Osteocyte (in vitro differentiated cells): ENCODE measurements at regions not wholly inside any gene's neighbourhood (a gene's known extent, or its start where the extent isn't known, plus 50 kb on each side); places are given as distances from the start of the nearest gene placed in this dataset.

Source experiments
- DNase-seq: peaks from one replicate; pipeline ENCODE4 v3.0.0; 2021; ENCODE audit warnings: mixed read lengths; ENCODE audit not compliant: unreplicated experiment; ENCODE audit errors: extremely low spot score
- H3K27ac Mint-ChIP-seq: one replicate; pipeline ENCODE4 v1.8.0; 2021; ENCODE audit warnings: mild to moderate bottlenecking, mixed read lengths; ENCODE audit not compliant: unreplicated experiment
- H3K27me3 Mint-ChIP-seq: one replicate; pipeline ENCODE4 v1.8.0; 2021; ENCODE audit warnings: mixed read lengths; ENCODE audit not compliant: unreplicated experiment
- H3K36me3 Mint-ChIP-seq: one replicate; pipeline ENCODE4 v1.8.0; 2021; ENCODE audit warnings: mixed read lengths; ENCODE audit not compliant: unreplicated experiment
- H3K4me1 Mint-ChIP-seq: one replicate; pipeline ENCODE4 v1.8.0; 2021; ENCODE audit warnings: mixed read lengths; ENCODE audit not compliant: unreplicated experiment
- H3K4me3 Mint-ChIP-seq: one replicate; pipeline ENCODE4 v1.8.0; 2021; ENCODE audit warnings: mild to moderate bottlenecking, moderate library complexity, mixed read lengths; ENCODE audit not compliant: unreplicated experiment
- H3K9me3 Mint-ChIP-seq: one replicate; pipeline ENCODE4 v1.8.0; 2021; ENCODE audit warnings: mixed read lengths; ENCODE audit not compliant: unreplicated experiment
- TF ChIP-seq, protein P1 (sequence below): fragments of 200-600 bp; sonication (generic); IDR thresholded peaks from 2 replicates; pipeline ENCODE4 v1.5.0; 2021; ENCODE audit warnings: antibody characterized with exemption, mild to moderate bottlenecking, moderate library complexity

DNA sequence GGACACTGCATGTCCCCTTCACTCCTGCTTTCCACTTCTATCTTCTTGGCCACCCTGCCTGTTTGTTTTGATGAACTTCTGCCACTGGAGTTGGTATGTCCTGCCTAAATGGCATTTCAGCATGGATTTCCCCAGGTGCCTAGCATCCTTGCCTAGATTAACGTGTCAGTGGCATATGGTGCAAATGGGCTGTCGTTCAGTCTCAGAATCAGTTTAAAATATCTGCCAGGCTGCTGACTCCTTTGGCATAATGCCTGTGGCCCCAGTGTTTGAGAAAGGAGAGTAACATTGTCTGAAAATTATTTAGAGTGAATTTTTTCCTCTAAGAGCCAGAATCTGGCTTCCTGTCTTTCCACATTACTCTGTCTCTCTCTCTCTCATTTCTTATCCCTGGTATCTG is 64.9 kb upstream of the BARHL2 start:
- H3K9me3 Mint-ChIP-seq, result no peaks in the 10 kb centered on the region
- no peaks in the 10 kb centered on the region for H3K36me3 Mint-ChIP-seq
- H3K27me3 Mint-ChIP-seq, result no peaks in the 10 kb centered on the region
- no peak for DNase-seq
- no peaks in the 10 kb centered on the region for H3K4me1 Mint-ChIP-seq
- H3K4me3 Mint-ChIP-seq, result no peak overlapping the region
- TF ChIP-seq, protein P1, sequence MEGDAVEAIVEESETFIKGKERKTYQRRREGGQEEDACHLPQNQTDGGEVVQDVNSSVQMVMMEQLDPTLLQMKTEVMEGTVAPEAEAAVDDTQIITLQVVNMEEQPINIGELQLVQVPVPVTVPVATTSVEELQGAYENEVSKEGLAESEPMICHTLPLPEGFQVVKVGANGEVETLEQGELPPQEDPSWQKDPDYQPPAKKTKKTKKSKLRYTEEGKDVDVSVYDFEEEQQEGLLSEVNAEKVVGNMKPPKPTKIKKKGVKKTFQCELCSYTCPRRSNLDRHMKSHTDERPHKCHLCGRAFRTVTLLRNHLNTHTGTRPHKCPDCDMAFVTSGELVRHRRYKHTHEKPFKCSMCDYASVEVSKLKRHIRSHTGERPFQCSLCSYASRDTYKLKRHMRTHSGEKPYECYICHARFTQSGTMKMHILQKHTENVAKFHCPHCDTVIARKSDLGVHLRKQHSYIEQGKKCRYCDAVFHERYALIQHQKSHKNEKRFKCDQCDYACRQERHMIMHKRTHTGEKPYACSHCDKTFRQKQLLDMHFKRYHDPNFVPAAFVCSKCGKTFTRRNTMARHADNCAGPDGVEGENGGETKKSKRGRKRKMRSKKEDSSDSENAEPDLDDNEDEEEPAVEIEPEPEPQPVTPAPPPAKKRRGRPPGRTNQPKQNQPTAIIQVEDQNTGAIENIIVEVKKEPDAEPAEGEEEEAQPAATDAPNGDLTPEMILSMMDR, result no peak
- no peak overlapping the region for H3K27ac Mint-ChIP-seq

DNA sequence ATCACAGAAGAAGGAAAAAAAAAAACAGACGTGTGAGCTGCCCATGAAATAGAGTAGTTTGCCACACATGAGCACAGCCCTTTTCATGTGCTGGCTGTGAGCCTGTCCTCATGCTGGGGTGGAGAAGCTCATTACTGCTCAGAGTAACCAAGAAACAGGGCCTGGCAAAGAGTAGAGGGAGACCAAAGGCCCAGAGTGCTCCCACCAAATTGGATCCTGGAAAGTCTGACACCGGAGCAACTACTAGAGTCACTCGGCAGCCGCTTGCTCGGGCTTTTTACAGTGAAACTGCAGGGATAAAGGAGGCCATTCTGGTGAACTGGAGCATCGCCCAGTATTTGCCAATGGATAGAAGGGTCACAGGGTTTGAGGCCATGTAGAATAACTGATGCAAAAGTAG is 64.4 kb upstream of the BARHL2 start:
- H3K9me3 Mint-ChIP-seq, result no peaks in the 10 kb centered on the region
- no peaks in the 10 kb centered on the region for H3K4me1 Mint-ChIP-seq
- H3K27ac Mint-ChIP-seq, result no peak overlapping the region
- no peak for DNase-seq
- no peaks in the 10 kb centered on the region for H3K27me3 Mint-ChIP-seq
- TF ChIP-seq, protein P1, result no peak
- H3K36me3 Mint-ChIP-seq, result no peaks in the 10 kb centered on the region
- no peak overlapping the region for H3K4me3 Mint-ChIP-seq

DNA sequence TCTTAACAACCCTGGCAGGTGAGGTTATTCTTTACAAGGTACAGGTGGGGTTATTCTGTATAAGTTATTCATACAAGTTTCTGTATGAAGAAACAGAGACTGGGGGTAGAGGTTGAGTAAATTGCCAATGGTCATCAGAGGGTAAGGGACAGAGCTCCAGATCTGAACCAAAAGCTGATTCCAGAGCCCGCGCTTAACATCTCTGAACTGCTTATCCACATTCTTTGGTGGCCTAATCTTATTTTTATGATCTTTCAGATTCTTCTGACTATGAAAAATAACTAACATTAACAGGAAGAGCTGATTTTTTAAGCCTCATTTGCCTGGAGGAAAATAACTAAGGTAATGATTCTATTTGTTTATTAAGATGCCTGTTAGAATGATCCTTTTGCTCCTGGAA is 63.9 kb upstream of the BARHL2 start:
- no peak for DNase-seq
- Mint-ChIP-seq H3K4me1 (no peaks in the 10 kb centered on the region), H3K36me3 (no peaks in the 10 kb centered on the region), H3K27me3 (no peaks in the 10 kb centered on the region), H3K27ac (no peak overlapping the region), H3K9me3 (no peaks in the 10 kb centered on the region), H3K4me3 (no peak overlapping the region)
- TF ChIP-seq, protein P1, result no peak

DNA sequence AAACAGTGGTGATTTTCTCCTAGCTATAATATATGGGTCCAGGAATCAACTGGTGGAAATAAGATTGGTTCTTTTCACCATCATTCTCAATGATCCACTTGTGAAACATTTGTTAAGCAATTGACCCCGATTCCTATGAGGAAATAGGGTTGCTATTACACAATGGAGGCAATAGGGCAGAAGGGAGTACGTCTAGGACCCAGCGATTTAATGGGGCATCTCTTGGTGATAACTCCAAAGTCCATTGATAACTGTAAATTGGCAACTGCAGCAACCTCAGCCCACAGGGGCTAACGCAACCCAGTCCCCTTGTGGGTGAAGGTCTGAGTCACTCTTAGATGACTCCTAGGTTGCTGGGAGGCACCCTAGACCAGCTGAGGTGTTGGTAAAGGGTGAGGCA is 62.5 kb upstream of the BARHL2 start:
- DNase-seq, result no peak
- Mint-ChIP-seq H3K27me3 (no peaks in the 10 kb centered on the region), H3K27ac (no peak overlapping the region), H3K36me3 (no peaks in the 10 kb centered on the region), H3K4me1 (no peaks in the 10 kb centered on the region), H3K9me3 (no peaks in the 10 kb centered on the region), H3K4me3 (no peak overlapping the region)
- TF ChIP-seq, protein P1, result no peak

DNA sequence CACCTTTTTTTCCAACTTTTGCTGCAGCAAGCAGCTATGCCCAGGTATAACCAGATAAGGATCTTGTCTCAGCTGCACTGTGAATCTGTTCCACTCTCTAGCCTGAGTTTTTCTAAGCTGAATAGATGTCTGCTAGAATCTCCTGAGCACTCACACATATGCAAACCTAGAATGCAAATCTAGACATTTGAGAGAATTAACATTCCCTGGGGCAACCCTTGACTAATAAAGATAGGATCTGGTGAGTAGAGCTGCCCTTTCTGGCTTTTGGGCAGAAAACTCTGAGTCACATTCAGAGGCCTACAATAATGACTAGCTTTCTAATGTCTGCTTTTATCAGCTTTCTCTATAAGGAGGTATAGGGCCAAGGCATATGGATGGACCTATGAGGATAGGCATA is 61.4 kb upstream of the BARHL2 start:
- no peak overlapping the region for H3K27ac Mint-ChIP-seq
- H3K4me1 Mint-ChIP-seq, result no peaks in the 10 kb centered on the region
- H3K36me3 Mint-ChIP-seq, result no peaks in the 10 kb centered on the region
- H3K27me3 Mint-ChIP-seq, result no peaks in the 10 kb centered on the region
- no peak for DNase-seq
- no peaks in the 10 kb centered on the region for H3K9me3 Mint-ChIP-seq
- TF ChIP-seq, protein P1, result no peak
- no peak overlapping the region for H3K4me3 Mint-ChIP-seq
